ENCODE measurements at regions not wholly inside any gene's neighbourhood (a gene's known extent, or its start where the extent isn't known, plus 50 kb on each side); places are given as distances from the start of the nearest gene placed in this dataset.
A peak's percentile ranks its signal among the peaks of the same experiment; 100 is the strongest.
"Not testable (repeated sequence)": the region's sequence is repeated elsewhere in the genome, so short reads cannot be mapped to it uniquely, and the experiment has no call there.

DNA sequence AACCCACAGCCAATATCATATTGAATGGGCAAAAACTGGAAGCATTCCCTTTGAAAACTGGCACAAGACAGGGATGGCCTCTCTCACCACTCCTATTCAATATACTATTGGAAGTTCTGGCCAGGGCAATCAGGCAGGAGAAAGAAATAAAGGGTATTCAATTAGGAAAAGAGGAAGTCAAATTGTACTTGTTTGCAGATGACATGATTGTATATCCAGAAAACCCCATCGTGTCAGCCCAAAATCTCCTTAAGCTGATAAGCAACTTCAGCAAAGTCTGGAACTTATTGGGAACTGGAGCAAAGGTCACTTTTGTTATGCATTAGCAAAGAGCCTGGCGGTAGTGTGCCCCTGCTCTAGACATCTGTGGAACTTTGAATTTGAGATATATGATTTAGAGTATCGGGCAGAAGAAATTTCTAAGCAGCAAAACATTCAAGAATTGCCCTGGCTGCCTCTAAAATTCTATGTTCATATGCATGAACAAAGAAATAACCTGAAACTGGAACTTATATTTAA is 53.4 kb upstream of the PSMA1 start:
- not testable (repeated sequence) for H3K4me3 Mint-ChIP-seq, H3K27ac Mint-ChIP-seq, H3K27me3 Mint-ChIP-seq
- H3K9me3 Mint-ChIP-seq (ENCODE audit: low read depth): peaks cover 18% of the 10 kb centered on the region
- peaks cover 53% of the 10 kb centered on the region for H3K36me3 Mint-ChIP-seq
- peaks cover 53% of the 10 kb centered on the region for H3K4me1 Mint-ChIP-seq (ENCODE audit: low read depth)

DNA sequence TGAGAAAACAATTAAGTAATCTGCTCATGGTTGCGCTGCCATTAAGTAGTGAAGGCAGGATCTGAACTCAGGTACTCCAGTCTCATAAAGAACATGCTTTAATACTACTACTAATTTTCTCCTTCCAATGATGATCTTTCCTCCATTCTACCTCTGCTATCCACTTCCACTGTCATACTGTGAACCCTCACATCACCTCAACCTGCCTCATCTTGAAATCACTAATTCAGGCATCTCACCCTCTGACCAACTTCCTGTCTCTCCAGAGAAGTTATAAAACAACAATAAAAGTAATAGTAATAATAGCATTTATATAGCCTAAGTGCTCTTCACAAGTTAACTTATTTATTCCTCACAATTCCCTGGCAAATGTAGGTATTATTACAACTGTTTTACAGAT is 57.1 kb upstream of the PSMA1 start:
- H3K27me3 Mint-ChIP-seq: no peaks in the 10 kb centered on the region
- H3K4me1 Mint-ChIP-seq (ENCODE audit: low read depth): peaks cover 58% of the 10 kb centered on the region
- H3K36me3 Mint-ChIP-seq: peaks cover 42% of the 10 kb centered on the region
- peak overlapping the region; percentile 89 for H3K27ac Mint-ChIP-seq
- H3K4me3 Mint-ChIP-seq: no peak overlapping the region
- H3K9me3 Mint-ChIP-seq (ENCODE audit: low read depth): peaks cover 12% of the 10 kb centered on the region

DNA sequence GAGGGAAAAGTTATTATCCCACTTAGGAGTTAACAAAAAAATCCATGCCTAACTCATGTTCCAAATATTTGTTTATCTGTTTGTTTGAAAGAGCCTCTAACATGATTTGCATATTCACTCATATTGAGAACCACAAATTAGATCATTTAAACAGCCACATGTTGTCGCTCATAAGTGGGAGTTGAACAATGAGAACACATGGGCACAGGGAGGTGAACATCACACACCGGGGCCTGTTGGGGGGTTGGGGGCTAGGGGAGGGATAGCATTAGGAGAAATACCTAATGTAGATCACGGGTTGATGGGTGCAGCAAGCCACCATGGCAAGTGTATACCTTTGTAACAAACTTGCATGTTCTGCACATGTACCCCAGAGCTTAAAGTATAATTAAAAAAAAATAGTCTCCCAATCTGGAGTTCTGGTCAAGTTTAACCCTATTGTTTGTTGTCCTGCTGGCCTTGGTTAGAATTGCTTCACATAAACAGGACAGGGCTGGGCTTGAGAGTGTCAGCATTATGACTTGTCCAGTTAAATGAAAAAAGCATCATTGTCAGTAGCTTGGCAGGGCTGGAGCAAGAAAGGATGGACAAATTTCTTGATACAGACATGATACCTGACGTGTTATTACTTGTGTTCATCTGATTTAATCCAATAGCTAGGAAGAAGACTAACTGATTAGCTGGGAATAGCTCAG is 57.8 kb upstream of the PSMA1 start:
- Mint-ChIP-seq H3K36me3 (peaks cover 39% of the 10 kb centered on the region), H3K27me3 (no peaks in the 10 kb centered on the region), H3K4me1 (ENCODE audit: low read depth) (peaks cover 60% of the 10 kb centered on the region), H3K9me3 (ENCODE audit: low read depth) (peaks cover 13% of the 10 kb centered on the region), H3K27ac (peak overlapping the region; percentile 89), H3K4me3 (peak overlapping the region; percentile 68)

DNA sequence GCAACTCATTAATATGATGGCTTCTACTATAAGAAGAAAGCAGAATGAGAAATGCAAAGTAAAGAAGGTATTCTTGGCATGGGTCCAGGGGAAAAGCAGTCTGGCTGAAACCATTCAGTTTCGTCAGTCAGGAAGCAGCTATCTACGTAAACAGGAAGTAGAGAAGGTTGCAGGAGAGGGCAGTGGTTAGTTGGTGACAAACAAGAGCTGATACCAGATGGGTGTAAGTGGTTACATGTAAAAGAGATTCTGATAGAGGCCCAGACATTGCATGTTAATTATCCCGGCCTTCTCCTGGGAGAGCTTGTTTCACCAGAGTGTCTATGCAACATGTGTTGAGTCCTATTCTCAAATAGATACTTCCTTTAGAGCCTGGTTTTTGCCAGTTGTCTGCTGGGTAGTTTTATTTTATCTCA is 58.4 kb upstream of the PSMA1 start:
- H3K4me3 Mint-ChIP-seq: peak overlapping the region; percentile 68
- peaks cover 66% of the 10 kb centered on the region for H3K4me1 Mint-ChIP-seq (ENCODE audit: low read depth)
- peak overlapping the region; percentile 89 for H3K27ac Mint-ChIP-seq
- H3K27me3 Mint-ChIP-seq: no peaks in the 10 kb centered on the region
- H3K36me3 Mint-ChIP-seq: peaks cover 41% of the 10 kb centered on the region
- peaks cover 13% of the 10 kb centered on the region for H3K9me3 Mint-ChIP-seq (ENCODE audit: low read depth)

DNA sequence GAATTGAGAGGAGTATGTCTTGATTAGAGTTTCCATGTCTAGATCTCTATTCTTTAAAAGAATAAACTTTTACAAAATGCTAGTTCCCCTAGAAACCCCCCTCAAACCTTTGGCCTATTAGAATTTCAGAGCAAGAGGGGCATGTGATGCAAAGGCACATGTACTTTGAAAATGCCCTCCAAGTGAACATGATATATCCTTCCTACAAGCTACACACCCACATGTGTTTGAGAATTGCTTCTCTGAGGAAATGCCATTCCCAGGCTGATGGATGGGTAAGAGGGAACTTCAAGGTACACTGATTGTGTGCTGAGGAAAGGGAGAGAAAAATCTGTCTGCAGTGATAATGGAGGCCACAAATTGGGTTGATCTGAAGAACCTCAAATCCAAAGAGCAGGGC is 59.5 kb upstream of the PSMA1 start:
- Mint-ChIP-seq H3K36me3 (peaks cover 42% of the 10 kb centered on the region), H3K4me3 (no peak overlapping the region), H3K9me3 (ENCODE audit: low read depth) (peaks cover 13% of the 10 kb centered on the region), H3K4me1 (ENCODE audit: low read depth) (peaks cover 74% of the 10 kb centered on the region), H3K27me3 (no peaks in the 10 kb centered on the region), H3K27ac (peak overlapping the region; percentile 82)

- H3K4me3 Mint-ChIP-seq: no peak overlapping the region
- H3K27me3 Mint-ChIP-seq: no peaks in the 10 kb centered on the region
- peaks cover 7% of the 10 kb centered on the region for H3K9me3 Mint-ChIP-seq (ENCODE audit: low read depth)
- peaks cover 36% of the 10 kb centered on the region for H3K36me3 Mint-ChIP-seq
- H3K4me1 Mint-ChIP-seq (ENCODE audit: low read depth): peaks cover 77% of the 10 kb centered on the region
- H3K27ac Mint-ChIP-seq: peak overlapping the region; percentile 18
Measured at GRCh38 chr11:14582793-14583192, 60.8 kb upstream of the PDE3B start.

- Mint-ChIP-seq H3K4me3 (no peak overlapping the region), H3K27ac (peak overlapping the region; percentile 46), H3K36me3 (peaks cover 38% of the 10 kb centered on the region)
Measured at GRCh38 chr11:14583252-14584034, 60.2 kb upstream of the PDE3B start.

DNA sequence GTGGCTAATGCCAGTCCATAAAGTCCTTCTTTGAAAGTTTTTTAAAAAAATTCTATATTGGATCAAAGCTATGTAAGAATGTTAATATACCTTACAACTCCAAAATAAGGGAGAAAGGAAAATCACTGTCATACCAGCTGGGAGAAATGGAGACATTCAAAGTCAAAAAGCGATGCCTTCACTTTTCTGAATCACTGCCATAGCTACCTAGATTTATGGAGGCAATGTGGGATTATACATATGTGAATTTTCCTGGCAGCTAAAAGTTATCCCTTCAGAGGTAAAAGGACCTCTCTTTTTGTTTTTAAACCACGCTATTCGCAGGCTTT is 59.6 kb upstream of the PDE3B start:
- Mint-ChIP-seq H3K36me3 (peaks cover 39% of the 10 kb centered on the region), H3K4me3 (no peak overlapping the region), H3K4me1 (ENCODE audit: low read depth) (peaks cover 74% of the 10 kb centered on the region), H3K27ac (peak overlapping the region; percentile 46), H3K27me3 (no peaks in the 10 kb centered on the region), H3K9me3 (ENCODE audit: low read depth) (peaks cover 11% of the 10 kb centered on the region)

More at GRCh38 chr11:14583252-14584034, 60.2 kb upstream of the PDE3B start:
- Mint-ChIP-seq H3K27me3 (no peaks in the 10 kb centered on the region), H3K4me1 (ENCODE audit: low read depth) (peaks cover 76% of the 10 kb centered on the region), H3K9me3 (ENCODE audit: low read depth) (peaks cover 11% of the 10 kb centered on the region)

GRCh38 chr11:14584595-14584994 is 59.0 kb upstream of the PDE3B start:
- H3K4me1 Mint-ChIP-seq (ENCODE audit: low read depth): peaks cover 70% of the 10 kb centered on the region
- H3K4me3 Mint-ChIP-seq: no peak overlapping the region
- H3K27ac Mint-ChIP-seq: peak overlapping the region; percentile 72
- H3K9me3 Mint-ChIP-seq (ENCODE audit: low read depth): peaks cover 11% of the 10 kb centered on the region
- H3K36me3 Mint-ChIP-seq: peaks cover 39% of the 10 kb centered on the region
- H3K27me3 Mint-ChIP-seq: no peaks in the 10 kb centered on the region

- Mint-ChIP-seq H3K27ac (peak overlapping the region; percentile 55), H3K9me3 (ENCODE audit: low read depth) (peaks cover 9% of the 10 kb centered on the region), H3K27me3 (no peaks in the 10 kb centered on the region), H3K36me3 (peaks cover 45% of the 10 kb centered on the region), H3K4me1 (ENCODE audit: low read depth) (peaks cover 68% of the 10 kb centered on the region), H3K4me3 (no peak overlapping the region)
Measured at GRCh38 chr11:14585438-14585837, 58.2 kb upstream of the PDE3B start.

DNA sequence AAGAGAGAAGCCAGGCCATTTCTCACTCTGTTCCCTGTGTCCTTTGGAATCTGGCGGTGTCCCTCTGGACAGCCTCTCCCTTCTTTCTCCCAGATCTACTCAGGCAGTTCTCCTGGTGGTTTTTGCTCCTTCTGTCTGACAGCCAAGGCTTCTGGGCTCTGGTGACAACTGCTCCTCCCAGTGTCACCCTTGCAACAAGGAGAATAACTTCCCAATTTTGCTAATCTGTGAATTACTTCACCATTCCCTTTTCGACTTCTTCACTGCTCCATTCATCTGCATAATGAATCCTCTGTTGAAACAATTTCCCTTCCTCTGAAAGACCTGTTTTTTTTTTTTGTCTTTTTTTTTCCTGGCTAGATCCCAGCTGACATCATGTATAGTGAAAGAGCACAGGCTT is 56.3 kb upstream of the PDE3B start:
- Mint-ChIP-seq H3K4me1 (ENCODE audit: low read depth) (peaks cover 54% of the 10 kb centered on the region), H3K4me3 (no peak overlapping the region), H3K9me3 (ENCODE audit: low read depth) (peaks cover 9% of the 10 kb centered on the region), H3K36me3 (peaks cover 47% of the 10 kb centered on the region), H3K27me3 (no peaks in the 10 kb centered on the region), H3K27ac (no peak overlapping the region)

DNA sequence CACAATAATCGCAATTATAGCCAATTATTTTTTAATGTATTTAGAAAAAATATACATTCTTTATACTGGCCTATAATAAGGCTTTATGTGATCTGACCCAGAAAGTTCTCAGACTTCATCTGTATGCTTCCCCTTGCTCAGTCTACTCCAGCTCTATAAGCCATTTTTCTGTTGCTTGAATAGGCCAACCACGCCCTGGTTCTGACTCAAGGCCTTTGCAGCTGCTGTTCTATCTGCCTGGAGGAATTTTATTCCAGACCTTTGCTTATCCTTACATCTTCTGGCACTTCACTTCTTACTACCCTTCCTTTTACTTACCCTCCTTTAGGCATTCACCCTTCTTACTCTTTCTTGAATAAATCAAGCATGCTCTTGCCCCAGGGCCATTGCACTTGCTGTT is 54.9 kb upstream of the PDE3B start:
- Mint-ChIP-seq H3K9me3 (ENCODE audit: low read depth) (peaks cover 16% of the 10 kb centered on the region), H3K27me3 (no peaks in the 10 kb centered on the region), H3K36me3 (peaks cover 46% of the 10 kb centered on the region), H3K4me3 (no peak overlapping the region), H3K4me1 (ENCODE audit: low read depth) (peaks cover 47% of the 10 kb centered on the region), H3K27ac (no peak overlapping the region)

GRCh38 chr11:14589421-14589820 is 54.2 kb upstream of the PDE3B start:
- no peak overlapping the region for H3K4me3 Mint-ChIP-seq
- H3K27me3 Mint-ChIP-seq: no peaks in the 10 kb centered on the region
- peaks cover 16% of the 10 kb centered on the region for H3K9me3 Mint-ChIP-seq (ENCODE audit: low read depth)
- H3K4me1 Mint-ChIP-seq (ENCODE audit: low read depth): peaks cover 42% of the 10 kb centered on the region
- no peak overlapping the region for H3K27ac Mint-ChIP-seq
- peaks cover 44% of the 10 kb centered on the region for H3K36me3 Mint-ChIP-seq

GRCh38 chr11:14591046-14591445 is 52.6 kb upstream of the PDE3B start:
- Mint-ChIP-seq H3K4me1 (ENCODE audit: low read depth) (peaks cover 34% of the 10 kb centered on the region), H3K9me3 (ENCODE audit: low read depth) (peaks cover 16% of the 10 kb centered on the region), H3K36me3 (peaks cover 46% of the 10 kb centered on the region)
- not testable (repeated sequence) for H3K27ac Mint-ChIP-seq, H3K4me3 Mint-ChIP-seq, H3K27me3 Mint-ChIP-seq

DNA sequence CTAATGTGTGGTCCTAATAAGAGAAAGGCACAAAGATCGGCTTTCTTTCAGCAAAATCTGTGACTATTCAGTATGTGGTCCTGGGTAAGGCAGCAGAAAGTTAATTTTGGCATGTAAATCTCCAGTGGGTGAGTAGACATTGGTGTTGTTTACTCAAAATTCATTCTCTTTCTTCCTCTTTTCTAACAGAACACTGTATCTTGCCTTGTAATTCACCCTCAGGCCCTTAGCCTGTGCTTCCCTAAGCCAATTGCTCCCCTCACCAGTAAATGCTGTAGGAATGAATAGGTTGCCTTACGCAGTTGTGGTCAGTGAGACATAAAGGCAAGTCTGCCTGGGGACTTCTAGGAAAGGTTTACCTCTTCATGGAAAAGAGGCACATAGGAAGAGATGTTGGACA is 49.9 kb upstream of the PDE3B start:
- H3K36me3 Mint-ChIP-seq: peaks cover 49% of the 10 kb centered on the region
- H3K9me3 Mint-ChIP-seq (ENCODE audit: low read depth): peaks cover 12% of the 10 kb centered on the region
- no peak overlapping the region for H3K4me3 Mint-ChIP-seq
- peak overlapping the region; percentile 25 for H3K27ac Mint-ChIP-seq
- peaks cover 35% of the 10 kb centered on the region for H3K4me1 Mint-ChIP-seq (ENCODE audit: low read depth)
- H3K27me3 Mint-ChIP-seq: no peaks in the 10 kb centered on the region
